Breast epithelium (tissue), 4 donors: ENCODE measurements at regions not wholly inside any gene's neighbourhood (a gene's known extent, or its start where the extent isn't known, plus 50 kb on each side); places are given as distances from the start of the nearest gene placed in this dataset.

Experiments used
- DNase-seq, 2 donors: peaks; one replicate each; pipeline ENCODE4 v3.0.0-alpha.2; 2019; ENCODE audit warnings: low spot score in 2 of 2
- H3K27ac ChIP-seq, 2 donors: fragments of 200-600 bp; sonication (generic) in 1 of 2; one replicate each; pipeline ENCODE4 v1.5.1; 2016 to 2019; ENCODE audit warnings: mild to moderate bottlenecking in 1 of 2
- H3K27me3 ChIP-seq, 2 donors: fragments of 200-600 bp; sonication (generic) in 1 of 2; one replicate each; pipeline versions ENCODE4 v1.5.1 to v1.6.0; 2017 to 2019; ENCODE audit warnings: control low read depth in 1 of 2, mild to moderate bottlenecking in 1 of 2
- H3K36me3 ChIP-seq: fragments of 200-600 bp; one replicate; pipeline ENCODE4 v1.5.1; 2019
- H3K4me1 ChIP-seq, 2 donors: fragments of 200-600 bp; sonication (generic); one replicate each; pipeline ENCODE4 v1.5.1; 2016 to 2019; ENCODE audit warnings: control low read depth in 1 of 2
- H3K4me3 ChIP-seq, 3 donors: fragments of 200-600 bp; sonication (generic); 1 replicate in 2 of 3; 2 replicates in 1 of 3; pipeline ENCODE4 v1.5.1; 2016 to 2019; ENCODE audit warnings: mild to moderate bottlenecking in 3 of 3, moderate library complexity in 2 of 3
- H3K9me3 ChIP-seq, 2 donors: fragments of 200-600 bp; sonication (generic) in 1 of 2; one replicate each; pipeline ENCODE4 v1.5.1; 2016 to 2019; ENCODE audit warnings: control low read depth in 1 of 2
- CTCF ChIP-seq, 3 donors: fragments of 450-650 bp; IDR thresholded peaks; one replicate each; pipeline ENCODE4 v1.5.1; 2016 to 2017; ENCODE audit warnings: antibody characterized with exemption in 3 of 3, mild to moderate bottlenecking in 3 of 3, moderate library complexity in 3 of 3
- POLR2A ChIP-seq: fragments of 450-650 bp; IDR thresholded peaks from one replicate; pipeline ENCODE4 v1.6.1; 2016; ENCODE audit warnings: antibody characterized with exemption, mild to moderate bottlenecking, moderate library complexity
- POLR2AphosphoS5 ChIP-seq, 3 donors: sonication (generic); formaldehyde crosslinking; IDR thresholded peaks; one replicate each; pipeline ENCODE4 v1.6.1; 2017; ENCODE audit warnings: antibody characterized with exemption in 3 of 3
- intact Hi-C: fragments of 100-400 bp; cut with DNase I; formaldehyde crosslinking; loops from one replicate; pipeline ENCODE4 v1.15.1; 2023; ENCODE audit warnings: low total_unique reads

DNA sequence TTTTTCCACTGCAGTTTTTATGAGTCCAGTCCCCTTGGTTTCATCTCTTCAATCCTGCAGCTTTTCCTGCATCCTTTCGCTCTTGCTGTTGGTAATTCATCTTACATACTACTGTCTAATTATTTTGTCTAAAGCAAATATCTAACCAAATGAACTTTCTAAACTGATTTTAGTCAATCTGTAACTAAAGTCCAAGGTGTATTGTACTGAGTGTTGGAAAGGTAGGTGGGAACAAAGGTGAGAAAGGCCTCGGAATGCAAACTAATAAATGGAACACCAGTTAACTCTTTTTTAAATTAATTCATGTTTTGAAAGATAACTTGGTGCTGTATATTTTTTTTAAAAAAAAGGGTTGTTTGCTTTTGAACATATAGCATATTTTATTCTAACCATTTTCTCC, 152.7 kb upstream of the CYLC2 start:
- no peaks in the 10 kb centered on the region for H3K9me3 ChIP-seq
- DNase-seq: no peak
- no peaks in the 10 kb centered on the region for H3K4me1 ChIP-seq
- H3K27ac ChIP-seq: no peak overlapping the region
- H3K27me3 ChIP-seq: no peaks in the 10 kb centered on the region
- intact Hi-C loops: loop anchor here (5.0 kb wide), 1 partner anchor 285 kb away; no protein-coding TSS in a partner anchor
- H3K4me3 ChIP-seq: no peak overlapping the region
- TF ChIP-seq POLR2AphosphoS5 (IDR thresholded peaks at IDR 0.05): no peak
- no peak for TF ChIP-seq POLR2A
- TF ChIP-seq CTCF (IDR thresholded peaks at IDR 0.05): no peak
- no peaks in the 10 kb centered on the region for H3K36me3 ChIP-seq

DNA sequence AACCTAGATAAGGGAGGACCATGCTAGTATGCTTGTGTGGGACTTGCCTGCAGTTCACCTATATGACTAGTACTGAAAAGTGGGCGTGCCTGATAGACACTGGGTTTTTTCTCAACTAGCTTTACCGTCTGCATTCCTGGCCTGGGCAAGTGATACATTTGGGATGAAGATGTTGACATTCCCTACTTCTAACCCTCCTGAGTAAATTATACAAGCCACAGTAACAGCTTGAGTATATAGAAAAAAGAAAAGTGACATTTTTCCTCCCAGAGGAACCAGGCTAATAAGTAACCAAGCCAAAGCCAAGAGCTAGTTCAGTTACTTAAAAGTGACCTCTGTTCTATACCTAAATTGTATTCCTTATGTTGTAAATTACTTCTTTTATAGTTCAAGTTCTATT, 153.8 kb upstream of the CYLC2 start:
- Histone ChIP-seq H3K36me3 (no peaks in the 10 kb centered on the region), H3K4me3 (no peak overlapping the region), H3K27ac (no peak overlapping the region), H3K9me3 (no peaks in the 10 kb centered on the region), H3K4me1 (no peaks in the 10 kb centered on the region), H3K27me3 (no peaks in the 10 kb centered on the region)
- TF ChIP-seq POLR2A (no peak), POLR2AphosphoS5 (IDR thresholded peaks at IDR 0.05) (no peak), CTCF (IDR thresholded peaks at IDR 0.05) (no peak)
- no peak for DNase-seq
- intact Hi-C loops: loop anchor here (5.0 kb wide), 1 partner anchor 284 kb away; no protein-coding TSS in a partner anchor

DNA sequence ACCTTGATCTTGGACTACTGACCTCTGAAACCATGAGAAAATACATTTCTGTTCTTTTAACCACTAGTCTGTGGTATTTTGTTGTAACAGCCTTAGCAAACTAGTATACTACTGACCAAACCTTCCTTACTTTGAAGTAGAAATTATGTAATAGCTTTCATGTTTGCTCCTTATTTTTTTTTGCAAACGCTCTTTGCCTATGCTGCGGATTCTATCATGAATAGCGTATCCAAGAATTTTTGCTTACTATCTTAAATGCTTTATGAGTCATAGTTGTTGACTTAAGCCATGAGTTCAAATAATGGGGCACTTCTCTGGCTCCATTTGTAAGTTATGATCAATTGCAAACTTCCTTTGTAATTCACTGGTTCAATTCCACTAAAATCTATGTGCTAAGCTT, 154.8 kb upstream of the CYLC2 start:
- intact Hi-C loops: loop anchor here (5.0 kb wide), 1 partner anchor 283 kb away; no protein-coding TSS in a partner anchor
- Histone ChIP-seq H3K36me3 (no peaks in the 10 kb centered on the region), H3K4me3 (no peak overlapping the region), H3K27me3 (no peaks in the 10 kb centered on the region), H3K4me1 (no peaks in the 10 kb centered on the region), H3K9me3 (no peaks in the 10 kb centered on the region), H3K27ac (no peak overlapping the region)
- DNase-seq: no peak
- TF ChIP-seq POLR2AphosphoS5 (IDR thresholded peaks at IDR 0.05) (no peak), CTCF (IDR thresholded peaks at IDR 0.05) (no peak), POLR2A (no peak)

- no peak overlapping the region for H3K4me3 ChIP-seq
- intact Hi-C loops: no loop called here
- H3K9me3 ChIP-seq: no peaks in the 10 kb centered on the region
- no peaks in the 10 kb centered on the region for H3K36me3 ChIP-seq
- H3K4me1 ChIP-seq: no peaks in the 10 kb centered on the region
- no peak for TF ChIP-seq CTCF (IDR thresholded peaks at IDR 0.05)
- no peak for DNase-seq
- H3K27me3 ChIP-seq: no peaks in the 10 kb centered on the region
- no peak overlapping the region for H3K27ac ChIP-seq
These were observed 162.3 kb upstream of the CYLC2 start for GRCh38 chr9:102832814-102833213.

- Histone ChIP-seq H3K9me3 (no peaks in the 10 kb centered on the region), H3K27me3 (no peaks in the 10 kb centered on the region), H3K27ac (no peak overlapping the region), H3K4me1 (no peaks in the 10 kb centered on the region), H3K36me3 (no peaks in the 10 kb centered on the region), H3K4me3 (no peak overlapping the region)
- intact Hi-C loops: no loop called here
- TF ChIP-seq POLR2A (no peak), POLR2AphosphoS5 (IDR thresholded peaks at IDR 0.05) (no peak), CTCF (IDR thresholded peaks at IDR 0.05) (no peak)
- DNase-seq: no peak
These were observed 198.9 kb upstream of the CYLC2 start for GRCh38 chr9:102796244-102796643.
